GM23338 (cell line): ENCODE measurements at regions not wholly inside any gene's neighbourhood (a gene's known extent, or its start where the extent isn't known, plus 50 kb on each side); places are given as distances from the start of the nearest gene placed in this dataset.

Experiments used
- ATAC-seq: fragments of 200-7000 bp; cut with Tn5 transposase; 3 replicates; pipeline ENCODE4 v1.9.1; 2020
- DNase-seq: peaks from one replicate; pipeline ENCODE4 v3.0.0-alpha.2; 2015; ENCODE audit warnings: low spot score
- H2AFZ ChIP-seq: fragments of 200-600 bp; sonication (generic); 2 replicates; pipeline ENCODE4 v1.8.0; 2016; ENCODE audit warnings: antibody characterized with exemption, mild to moderate bottlenecking, moderate library complexity
- H3F3A ChIP-seq: fragments of 200-600 bp; sonication (generic); replicated peaks from 2 replicates; pipeline ENCODE4 v1.8.0; 2017; ENCODE audit warnings: antibody characterized with exemption, mixed run types, low read depth
- H3K27ac ChIP-seq: fragments of 200-600 bp; sonication (generic); 2 replicates; pipeline ENCODE4 v1.6.1; 2016; ENCODE audit warnings: low read depth
- H3K27me3 ChIP-seq: fragments of 200-600 bp; sonication (generic); 2 replicates; pipeline ENCODE4 v1.8.0; 2016; ENCODE audit warnings: mild to moderate bottlenecking, mixed run types, moderate library complexity; ENCODE audit not compliant: insufficient read depth
- H3K36me3 ChIP-seq: fragments of 200-600 bp; sonication (generic); 2 replicates; pipeline ENCODE4 v1.8.0; 2016; ENCODE audit warnings: mild to moderate bottlenecking; ENCODE audit not compliant: insufficient read depth
- H3K4me1 ChIP-seq: fragments of 200-600 bp; sonication (generic); 2 replicates; pipeline ENCODE4 v1.8.0; 2016; ENCODE audit warnings: mild to moderate bottlenecking, moderate library complexity; ENCODE audit not compliant: insufficient read depth
- H3K4me2 ChIP-seq: fragments of 200-600 bp; sonication (generic); 2 replicates; pipeline ENCODE4 v1.7.1; 2017; ENCODE audit warnings: mixed run types
- H3K4me3 ChIP-seq: fragments of 200-600 bp; sonication (generic); 2 replicates; pipeline ENCODE4 v1.6.1; 2016; ENCODE audit warnings: mixed run types
- H3K79me2 ChIP-seq: fragments of 200-600 bp; sonication (generic); replicated peaks from 2 replicates; pipeline ENCODE4 v1.8.0; 2017; ENCODE audit warnings: mild to moderate bottlenecking; ENCODE audit not compliant: insufficient read depth
- H3K9me2 ChIP-seq: fragments of 200-600 bp; sonication (generic); 2 replicates; pipeline ENCODE4 v1.8.0; 2017; ENCODE audit not compliant: insufficient read depth
- H4K20me1 ChIP-seq: fragments of 200-600 bp; sonication (generic); replicated peaks from 2 replicates; pipeline ENCODE4 v1.8.0; 2017; ENCODE audit warnings: mild to moderate bottlenecking; ENCODE audit not compliant: insufficient read depth
- H3K27ac Mint-ChIP-seq: 2 replicates; pipeline ENCODE4 v1.8.0; 2020; ENCODE audit warnings: inconsistent platforms, mild to moderate bottlenecking, moderate library complexity, mixed read lengths
- H3K27me3 Mint-ChIP-seq: 3 replicates; pipeline ENCODE4 v1.8.0; 2022; ENCODE audit warnings: low read depth, mild to moderate bottlenecking, moderate library complexity, mixed read lengths, inconsistent platforms; ENCODE audit not compliant: insufficient read depth, poor library complexity
- H3K36me3 Mint-ChIP-seq: 3 replicates; pipeline ENCODE4 v1.8.0; 2021; ENCODE audit warnings: low read depth, mild to moderate bottlenecking, inconsistent platforms, moderate library complexity, mixed read lengths
- H3K4me1 Mint-ChIP-seq: 3 replicates; pipeline ENCODE4 v1.8.0; 2020; ENCODE audit warnings: mild to moderate bottlenecking, inconsistent platforms, mixed read lengths
- H3K4me3 Mint-ChIP-seq: 3 replicates; pipeline ENCODE4 v1.8.0; 2021; ENCODE audit warnings: moderate library complexity, mild to moderate bottlenecking, inconsistent platforms, mixed read lengths
- H3K9me3 Mint-ChIP-seq: 3 replicates; pipeline ENCODE4 v1.8.0; 2020; ENCODE audit warnings: moderate library complexity, mild to moderate bottlenecking, inconsistent platforms, mixed read lengths
- CREB1 ChIP-seq: fragments of 250-450 bp; sonication (Bioruptor Pico); IDR thresholded peaks from 2 replicates; pipeline ENCODE4 v1.5.0; 2020; ENCODE audit warnings: low read depth, mild to moderate bottlenecking, moderate library complexity
- ETS1 ChIP-seq: IDR thresholded peaks from 2 replicates; pipeline ENCODE4 v1.6.1; 2016; ENCODE audit warnings: antibody characterized with exemption
- EZH2 ChIP-seq: fragments of 200-600 bp; sonication (generic); IDR thresholded peaks from one replicate; pipeline ENCODE4 v1.8.0; 2017; ENCODE audit warnings: antibody characterized with exemption, mild to moderate bottlenecking, low read depth; ENCODE audit not compliant: unreplicated experiment
- EZH2phosphoT487 ChIP-seq: fragments of 200-600 bp; sonication (generic); IDR thresholded peaks from one replicate; pipeline ENCODE4 v1.8.1; 2018; ENCODE audit warnings: antibody characterized with exemption; ENCODE audit not compliant: unreplicated experiment
- JUNB ChIP-seq: IDR thresholded peaks from one replicate; pipeline ENCODE4 v1.6.1; 2016; ENCODE audit warnings: antibody characterized with exemption; ENCODE audit not compliant: unreplicated experiment
- NANOG ChIP-seq: IDR thresholded peaks from 2 replicates; pipeline ENCODE4 v1.6.1; 2016; ENCODE audit warnings: antibody characterized with exemption, borderline replicate concordance
- POLR2AphosphoS5 ChIP-seq: IDR thresholded peaks from 2 replicates; pipeline ENCODE4 v1.6.1; 2016; ENCODE audit warnings: antibody characterized with exemption, low read depth
- STAT1 ChIP-seq: IDR thresholded peaks from one replicate; pipeline ENCODE4 v1.6.1; 2016; ENCODE audit warnings: antibody characterized with exemption; ENCODE audit not compliant: unreplicated experiment
- ZNF114 ChIP-seq: fragments of 250-450 bp; sonication (Bioruptor Pico); IDR thresholded peaks from 2 replicates; pipeline ENCODE4 v1.5.0; 2020; ENCODE audit warnings: mild to moderate bottlenecking, moderate library complexity
- ZNF331 ChIP-seq: fragments of 250-450 bp; sonication (Bioruptor Pico); IDR thresholded peaks from 2 replicates; pipeline ENCODE4 v1.5.0; 2020; ENCODE audit warnings: low read depth, mild to moderate bottlenecking, moderate library complexity
- TF ChIP-seq, protein P1 (sequence below): IDR thresholded peaks from one replicate; pipeline ENCODE4 v1.6.1; 2018; ENCODE audit warnings: antibody characterized with exemption; ENCODE audit not compliant: unreplicated experiment
- TF ChIP-seq, protein P2 (sequence below), 2 experiments: fragments of 200-600 bp in 1 of 2; sonication (generic) in 1 of 2; conservative IDR thresholded peaks; 2 replicates each; pipeline versions ENCODE4 v1.5.1 to v1.6.1; 2016 to 2017; ENCODE audit warnings: antibody characterized with exemption in 2 of 2, low read depth in 2 of 2, mild to moderate bottlenecking in 2 of 2, moderate library complexity in 1 of 2
- TF ChIP-seq, protein P3 (sequence below): fragments of 250-450 bp; sonication (Bioruptor Pico); IDR thresholded peaks from 2 replicates; pipeline ENCODE4 v1.5.0; 2020; ENCODE audit warnings: mild to moderate bottlenecking, moderate library complexity

DNA sequence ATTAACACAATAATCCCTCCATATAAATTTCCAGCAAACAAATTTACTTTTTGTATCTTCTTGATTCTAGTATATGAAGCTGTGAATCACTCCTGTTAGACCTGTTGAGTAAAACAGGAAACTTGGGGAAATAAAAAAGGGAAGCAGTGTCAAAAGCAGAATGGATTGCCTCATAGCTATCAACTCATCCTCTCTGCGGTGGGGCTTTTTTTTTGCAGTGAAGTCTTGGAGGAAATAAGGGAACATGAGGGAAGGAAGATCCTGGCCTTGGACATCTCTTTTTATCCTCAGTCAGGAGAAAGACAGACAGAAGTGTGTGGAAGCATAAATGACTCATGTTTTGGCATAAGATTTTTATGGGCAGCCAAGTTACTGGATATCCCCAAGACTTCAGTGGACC, 332.5 kb downstream of the TFAP2A start:
- Mint-ChIP-seq H3K36me3 (no peaks in the 10 kb centered on the region), H3K27me3 (no peaks in the 10 kb centered on the region), H3K9me3 (no peaks in the 10 kb centered on the region), H3K27ac (no peak overlapping the region), H3K4me1 (no peaks in the 10 kb centered on the region), H3K4me3 (no peak overlapping the region)
- DNase-seq = no peak
- H3K4me3 ChIP-seq = no peak overlapping the region
- no peaks in the 10 kb centered on the region for H3K79me2 ChIP-seq
- H3K4me1 ChIP-seq = no peaks in the 10 kb centered on the region
- H3K9me2 ChIP-seq = 0 out of 2 replicates have a peak, but pooled peaks cover 2% of the 10 kb centered on the region
- no peak overlapping the region for H3K27ac ChIP-seq
- no peaks in the 10 kb centered on the region for H3K36me3 ChIP-seq
- no peak overlapping the region for H2AFZ ChIP-seq
- H3F3A ChIP-seq = no peaks in the 10 kb centered on the region
- no peak overlapping the region for H3K4me2 ChIP-seq
- H3K27me3 ChIP-seq = no peaks in the 10 kb centered on the region
- TF ChIP-seq JUNB = no peak
- TF ChIP-seq, protein P1, sequence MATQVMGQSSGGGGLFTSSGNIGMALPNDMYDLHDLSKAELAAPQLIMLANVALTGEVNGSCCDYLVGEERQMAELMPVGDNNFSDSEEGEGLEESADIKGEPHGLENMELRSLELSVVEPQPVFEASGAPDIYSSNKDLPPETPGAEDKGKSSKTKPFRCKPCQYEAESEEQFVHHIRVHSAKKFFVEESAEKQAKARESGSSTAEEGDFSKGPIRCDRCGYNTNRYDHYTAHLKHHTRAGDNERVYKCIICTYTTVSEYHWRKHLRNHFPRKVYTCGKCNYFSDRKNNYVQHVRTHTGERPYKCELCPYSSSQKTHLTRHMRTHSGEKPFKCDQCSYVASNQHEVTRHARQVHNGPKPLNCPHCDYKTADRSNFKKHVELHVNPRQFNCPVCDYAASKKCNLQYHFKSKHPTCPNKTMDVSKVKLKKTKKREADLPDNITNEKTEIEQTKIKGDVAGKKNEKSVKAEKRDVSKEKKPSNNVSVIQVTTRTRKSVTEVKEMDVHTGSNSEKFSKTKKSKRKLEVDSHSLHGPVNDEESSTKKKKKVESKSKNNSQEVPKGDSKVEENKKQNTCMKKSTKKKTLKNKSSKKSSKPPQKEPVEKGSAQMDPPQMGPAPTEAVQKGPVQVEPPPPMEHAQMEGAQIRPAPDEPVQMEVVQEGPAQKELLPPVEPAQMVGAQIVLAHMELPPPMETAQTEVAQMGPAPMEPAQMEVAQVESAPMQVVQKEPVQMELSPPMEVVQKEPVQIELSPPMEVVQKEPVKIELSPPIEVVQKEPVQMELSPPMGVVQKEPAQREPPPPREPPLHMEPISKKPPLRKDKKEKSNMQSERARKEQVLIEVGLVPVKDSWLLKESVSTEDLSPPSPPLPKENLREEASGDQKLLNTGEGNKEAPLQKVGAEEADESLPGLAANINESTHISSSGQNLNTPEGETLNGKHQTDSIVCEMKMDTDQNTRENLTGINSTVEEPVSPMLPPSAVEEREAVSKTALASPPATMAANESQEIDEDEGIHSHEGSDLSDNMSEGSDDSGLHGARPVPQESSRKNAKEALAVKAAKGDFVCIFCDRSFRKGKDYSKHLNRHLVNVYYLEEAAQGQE = no peak
- no peak for TF ChIP-seq EZH2phosphoT487
- TF ChIP-seq STAT1 = no peak
- TF ChIP-seq POLR2AphosphoS5 = no peak
- TF ChIP-seq, protein P2, sequence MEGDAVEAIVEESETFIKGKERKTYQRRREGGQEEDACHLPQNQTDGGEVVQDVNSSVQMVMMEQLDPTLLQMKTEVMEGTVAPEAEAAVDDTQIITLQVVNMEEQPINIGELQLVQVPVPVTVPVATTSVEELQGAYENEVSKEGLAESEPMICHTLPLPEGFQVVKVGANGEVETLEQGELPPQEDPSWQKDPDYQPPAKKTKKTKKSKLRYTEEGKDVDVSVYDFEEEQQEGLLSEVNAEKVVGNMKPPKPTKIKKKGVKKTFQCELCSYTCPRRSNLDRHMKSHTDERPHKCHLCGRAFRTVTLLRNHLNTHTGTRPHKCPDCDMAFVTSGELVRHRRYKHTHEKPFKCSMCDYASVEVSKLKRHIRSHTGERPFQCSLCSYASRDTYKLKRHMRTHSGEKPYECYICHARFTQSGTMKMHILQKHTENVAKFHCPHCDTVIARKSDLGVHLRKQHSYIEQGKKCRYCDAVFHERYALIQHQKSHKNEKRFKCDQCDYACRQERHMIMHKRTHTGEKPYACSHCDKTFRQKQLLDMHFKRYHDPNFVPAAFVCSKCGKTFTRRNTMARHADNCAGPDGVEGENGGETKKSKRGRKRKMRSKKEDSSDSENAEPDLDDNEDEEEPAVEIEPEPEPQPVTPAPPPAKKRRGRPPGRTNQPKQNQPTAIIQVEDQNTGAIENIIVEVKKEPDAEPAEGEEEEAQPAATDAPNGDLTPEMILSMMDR (conservative IDR thresholded peaks at IDR 0.05; ENCODE audit: low read depth in 2 of 2) = no peak
- TF ChIP-seq ZNF331 (CRISPR knock-in tag) = no peak
- no peak for TF ChIP-seq ZNF114
- TF ChIP-seq, protein P3, sequence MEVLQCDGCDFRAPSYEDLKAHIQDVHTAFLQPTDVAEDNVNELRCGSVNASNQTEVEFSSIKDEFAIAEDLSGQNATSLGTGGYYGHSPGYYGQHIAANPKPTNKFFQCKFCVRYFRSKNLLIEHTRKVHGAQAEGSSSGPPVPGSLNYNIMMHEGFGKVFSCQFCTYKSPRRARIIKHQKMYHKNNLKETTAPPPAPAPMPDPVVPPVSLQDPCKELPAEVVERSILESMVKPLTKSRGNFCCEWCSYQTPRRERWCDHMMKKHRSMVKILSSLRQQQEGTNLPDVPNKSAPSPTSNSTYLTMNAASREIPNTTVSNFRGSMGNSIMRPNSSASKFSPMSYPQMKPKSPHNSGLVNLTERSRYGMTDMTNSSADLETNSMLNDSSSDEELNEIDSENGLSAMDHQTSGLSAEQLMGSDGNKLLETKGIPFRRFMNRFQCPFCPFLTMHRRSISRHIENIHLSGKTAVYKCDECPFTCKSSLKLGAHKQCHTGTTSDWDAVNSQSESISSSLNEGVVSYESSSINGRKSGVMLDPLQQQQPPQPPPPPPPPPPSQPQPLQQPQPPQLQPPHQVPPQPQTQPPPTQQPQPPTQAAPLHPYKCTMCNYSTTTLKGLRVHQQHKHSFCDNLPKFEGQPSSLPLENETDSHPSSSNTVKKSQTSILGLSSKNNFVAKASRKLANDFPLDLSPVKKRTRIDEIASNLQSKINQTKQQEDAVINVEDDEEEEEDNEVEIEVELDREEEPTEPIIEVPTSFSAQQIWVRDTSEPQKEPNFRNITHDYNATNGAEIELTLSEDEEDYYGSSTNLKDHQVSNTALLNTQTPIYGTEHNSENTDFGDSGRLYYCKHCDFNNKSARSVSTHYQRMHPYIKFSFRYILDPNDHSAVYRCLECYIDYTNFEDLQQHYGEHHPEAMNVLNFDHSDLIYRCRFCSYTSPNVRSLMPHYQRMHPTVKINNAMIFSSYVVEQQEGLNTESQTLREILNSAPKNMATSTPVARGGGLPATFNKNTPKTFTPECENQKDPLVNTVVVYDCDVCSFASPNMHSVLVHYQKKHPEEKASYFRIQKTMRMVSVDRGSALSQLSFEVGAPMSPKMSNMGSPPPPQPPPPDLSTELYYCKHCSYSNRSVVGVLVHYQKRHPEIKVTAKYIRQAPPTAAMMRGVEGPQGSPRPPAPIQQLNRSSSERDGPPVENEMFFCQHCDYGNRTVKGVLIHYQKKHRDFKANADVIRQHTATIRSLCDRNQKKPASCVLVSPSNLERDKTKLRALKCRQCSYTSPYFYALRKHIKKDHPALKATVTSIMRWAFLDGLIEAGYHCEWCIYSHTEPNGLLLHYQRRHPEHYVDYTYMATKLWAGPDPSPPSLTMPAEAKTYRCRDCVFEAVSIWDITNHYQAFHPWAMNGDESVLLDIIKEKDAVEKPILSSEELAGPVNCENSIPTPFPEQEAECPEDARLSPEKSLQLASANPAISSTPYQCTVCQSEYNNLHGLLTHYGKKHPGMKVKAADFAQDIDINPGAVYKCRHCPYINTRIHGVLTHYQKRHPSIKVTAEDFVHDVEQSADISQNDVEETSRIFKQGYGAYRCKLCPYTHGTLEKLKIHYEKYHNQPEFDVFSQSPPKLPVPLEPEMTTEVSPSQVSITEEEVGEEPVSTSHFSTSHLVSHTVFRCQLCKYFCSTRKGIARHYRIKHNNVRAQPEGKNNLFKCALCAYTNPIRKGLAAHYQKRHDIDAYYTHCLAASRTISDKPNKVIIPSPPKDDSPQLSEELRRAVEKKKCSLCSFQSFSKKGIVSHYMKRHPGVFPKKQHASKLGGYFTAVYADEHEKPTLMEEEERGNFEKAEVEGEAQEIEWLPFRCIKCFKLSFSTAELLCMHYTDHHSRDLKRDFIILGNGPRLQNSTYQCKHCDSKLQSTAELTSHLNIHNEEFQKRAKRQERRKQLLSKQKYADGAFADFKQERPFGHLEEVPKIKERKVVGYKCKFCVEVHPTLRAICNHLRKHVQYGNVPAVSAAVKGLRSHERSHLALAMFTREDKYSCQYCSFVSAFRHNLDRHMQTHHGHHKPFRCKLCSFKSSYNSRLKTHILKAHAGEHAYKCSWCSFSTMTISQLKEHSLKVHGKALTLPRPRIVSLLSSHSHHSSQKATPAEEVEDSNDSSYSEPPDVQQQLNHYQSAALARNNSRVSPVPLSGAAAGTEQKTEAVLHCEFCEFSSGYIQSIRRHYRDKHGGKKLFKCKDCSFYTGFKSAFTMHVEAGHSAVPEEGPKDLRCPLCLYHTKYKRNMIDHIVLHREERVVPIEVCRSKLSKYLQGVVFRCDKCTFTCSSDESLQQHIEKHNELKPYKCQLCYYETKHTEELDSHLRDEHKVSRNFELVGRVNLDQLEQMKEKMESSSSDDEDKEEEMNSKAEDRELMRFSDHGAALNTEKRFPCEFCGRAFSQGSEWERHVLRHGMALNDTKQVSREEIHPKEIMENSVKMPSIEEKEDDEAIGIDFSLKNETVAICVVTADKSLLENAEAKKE = no peak
- TF ChIP-seq CREB1 (CRISPR knock-in tag) = no peak
- TF ChIP-seq ETS1 = no peak
- no peak for TF ChIP-seq EZH2
- no peak for TF ChIP-seq NANOG
- no peaks in the 10 kb centered on the region for H4K20me1 ChIP-seq
- ATAC-seq = no peak
